OCI-LY1 (cell line): ENCODE measurements at regions not wholly inside any gene's neighbourhood (a gene's known extent, or its start where the extent isn't known, plus 50 kb on each side); places are given as distances from the start of the nearest gene placed in this dataset.

Experiments used
- H2AFZ ChIP-seq: fragments of 200-600 bp; sonication (generic), shearing (Covaris generic); 2 replicates; pipeline ENCODE4 v1.6.0; 2014; ENCODE audit warnings: antibody characterized with exemption, mild to moderate bottlenecking, low read length
- H3F3A ChIP-seq: fragments of 200-600 bp; sonication (generic), shearing (Covaris generic); 2 replicates; pipeline ENCODE4 v1.6.0; 2014; ENCODE audit warnings: mild to moderate bottlenecking, antibody characterized with exemption, low read length, moderate library complexity; ENCODE audit not compliant: insufficient read depth
- H3K27ac ChIP-seq: fragments of 200-600 bp; sonication (generic); 2 replicates; pipeline ENCODE4 v1.5.1; 2014; ENCODE audit warnings: low read length, mixed run types, mild to moderate bottlenecking, low read depth; ENCODE audit not compliant: poor library complexity, severe bottlenecking
- H3K27me3 ChIP-seq: fragments of 200-600 bp; sonication (generic); 2 replicates; pipeline ENCODE4 v1.6.0; 2014; ENCODE audit warnings: antibody characterized with exemption, mild to moderate bottlenecking, low read length, moderate library complexity; ENCODE audit not compliant: insufficient read depth
- H3K36me3 ChIP-seq: fragments of 200-600 bp; sonication (generic); 2 replicates; pipeline ENCODE4 v1.6.1; 2014; ENCODE audit warnings: mild to moderate bottlenecking, antibody characterized with exemption, low read length, moderate library complexity, mixed read lengths; ENCODE audit not compliant: insufficient read depth
- H3K4me1 ChIP-seq: fragments of 200-600 bp; sonication (generic); 2 replicates; pipeline ENCODE4 v1.5.1; 2014; ENCODE audit warnings: mild to moderate bottlenecking, low read length, moderate library complexity; ENCODE audit not compliant: insufficient read depth, severe bottlenecking
- H3K4me2 ChIP-seq: fragments of 200-600 bp; sonication (generic), shearing (Covaris generic); 2 replicates; pipeline ENCODE4 v1.6.1; 2014; ENCODE audit warnings: low read length
- H3K4me3 ChIP-seq: fragments of 200-600 bp; sonication (generic); 2 replicates; pipeline ENCODE4 v1.5.1; 2014; ENCODE audit warnings: low read length, low read depth, mild to moderate bottlenecking, mixed read lengths; ENCODE audit not compliant: poor library complexity, severe bottlenecking
- H3K79me2 ChIP-seq: fragments of 200-600 bp; shearing (Covaris generic); 2 replicates; pipeline ENCODE4 v1.6.1; 2016; ENCODE audit warnings: mixed run types, low read length, mixed read lengths; ENCODE audit not compliant: insufficient read depth
- H3K9ac ChIP-seq: fragments of 200-600 bp; sonication (generic), shearing (Covaris generic); 2 replicates; pipeline ENCODE4 v1.6.1; 2014; ENCODE audit warnings: mild to moderate bottlenecking, low read length, mixed read lengths
- H3K9me2 ChIP-seq: fragments of 200-600 bp; sonication (generic), shearing (Covaris generic); 2 replicates; pipeline ENCODE4 v1.6.1; 2014; ENCODE audit warnings: low read depth, mild to moderate bottlenecking, low read length, mixed read lengths
- H3K9me3 ChIP-seq: fragments of 200-600 bp; shearing (Covaris generic); 2 replicates; pipeline ENCODE4 v1.6.1; 2014; ENCODE audit warnings: low read length, mixed read lengths
- H4K20me1 ChIP-seq: fragments of 200-600 bp; sonication (generic), shearing (Covaris generic); 2 replicates; pipeline ENCODE4 v1.6.0; 2016; ENCODE audit warnings: mild to moderate bottlenecking, low read length; ENCODE audit not compliant: insufficient read depth
- EZH2 ChIP-seq: fragments of 200-600 bp; sonication (generic), shearing (Covaris generic); IDR thresholded peaks from 2 replicates; pipeline ENCODE4 v1.8.0; 2017; ENCODE audit warnings: borderline replicate concordance, mixed run types, mild to moderate bottlenecking, antibody characterized with exemption, low read length, moderate library complexity, mixed read lengths
- TF ChIP-seq, protein P1 (sequence below): fragments of 200-600 bp; sonication (generic), shearing (Covaris generic); IDR thresholded peaks from 2 replicates; pipeline ENCODE4 v1.5.1; 2017; ENCODE audit warnings: mild to moderate bottlenecking, antibody characterized with exemption, low read length, moderate library complexity, mixed read lengths

DNA sequence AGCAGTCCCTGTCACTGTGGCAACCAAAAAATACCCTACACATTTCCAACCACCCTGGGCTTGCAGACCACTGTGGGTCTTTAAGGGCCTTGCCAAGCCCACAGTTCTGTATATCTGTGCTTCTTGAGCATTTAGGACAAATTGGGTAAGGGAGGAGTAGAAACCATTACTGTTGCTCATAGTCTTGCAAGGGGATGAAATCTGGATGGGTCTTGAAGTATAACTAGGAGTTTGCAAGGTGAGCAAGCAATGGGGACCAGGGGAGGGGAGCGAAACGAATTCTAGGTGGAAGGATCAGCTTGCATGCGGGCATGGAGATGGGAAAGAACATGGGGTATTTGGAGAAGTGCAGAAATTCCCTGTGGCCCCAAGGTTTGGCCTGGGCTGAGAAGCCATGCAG lies 202.9 kb downstream of the RAB11FIP4 start:
- Histone ChIP-seq H3K4me2 (no peak overlapping the region), H3F3A (no peaks in the 10 kb centered on the region), H3K27ac (no peak overlapping the region)

DNA sequence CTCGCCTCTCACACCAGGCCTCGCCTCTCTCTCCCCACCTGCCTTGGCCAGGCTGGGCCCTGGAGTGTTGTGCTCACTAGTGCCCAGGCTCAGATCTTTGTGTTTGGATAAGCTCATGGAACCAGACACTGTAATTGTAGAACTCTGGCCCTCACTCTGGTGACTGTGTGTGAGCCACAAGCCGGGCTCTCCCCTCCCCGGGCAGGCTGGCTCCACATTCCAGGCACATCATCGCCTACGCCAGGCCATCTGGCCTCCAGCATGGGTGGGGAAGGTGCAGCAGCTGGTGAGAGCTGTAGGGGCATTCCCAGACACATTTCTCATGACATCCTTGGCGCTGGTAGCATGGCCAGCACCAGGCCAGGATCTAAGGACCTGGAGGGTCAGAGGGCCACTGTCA lies 202.3 kb downstream of the RAB11FIP4 start:
- H2AFZ ChIP-seq, result no peak overlapping the region
- H3K79me2 ChIP-seq, result no peaks in the 10 kb centered on the region
- H4K20me1 ChIP-seq, result no peaks in the 10 kb centered on the region
- no peaks in the 10 kb centered on the region for H3K9me3 ChIP-seq
- TF ChIP-seq EZH2, result no peak
- TF ChIP-seq, protein P1, sequence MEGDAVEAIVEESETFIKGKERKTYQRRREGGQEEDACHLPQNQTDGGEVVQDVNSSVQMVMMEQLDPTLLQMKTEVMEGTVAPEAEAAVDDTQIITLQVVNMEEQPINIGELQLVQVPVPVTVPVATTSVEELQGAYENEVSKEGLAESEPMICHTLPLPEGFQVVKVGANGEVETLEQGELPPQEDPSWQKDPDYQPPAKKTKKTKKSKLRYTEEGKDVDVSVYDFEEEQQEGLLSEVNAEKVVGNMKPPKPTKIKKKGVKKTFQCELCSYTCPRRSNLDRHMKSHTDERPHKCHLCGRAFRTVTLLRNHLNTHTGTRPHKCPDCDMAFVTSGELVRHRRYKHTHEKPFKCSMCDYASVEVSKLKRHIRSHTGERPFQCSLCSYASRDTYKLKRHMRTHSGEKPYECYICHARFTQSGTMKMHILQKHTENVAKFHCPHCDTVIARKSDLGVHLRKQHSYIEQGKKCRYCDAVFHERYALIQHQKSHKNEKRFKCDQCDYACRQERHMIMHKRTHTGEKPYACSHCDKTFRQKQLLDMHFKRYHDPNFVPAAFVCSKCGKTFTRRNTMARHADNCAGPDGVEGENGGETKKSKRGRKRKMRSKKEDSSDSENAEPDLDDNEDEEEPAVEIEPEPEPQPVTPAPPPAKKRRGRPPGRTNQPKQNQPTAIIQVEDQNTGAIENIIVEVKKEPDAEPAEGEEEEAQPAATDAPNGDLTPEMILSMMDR, result no peak
- no peak overlapping the region for H3K4me2 ChIP-seq
- H3K9ac ChIP-seq, result no peak overlapping the region
- no peaks in the 10 kb centered on the region for H3F3A ChIP-seq
- H3K4me3 ChIP-seq, result no peak overlapping the region
- H3K27me3 ChIP-seq, result no peaks in the 10 kb centered on the region
- H3K27ac ChIP-seq, result no peak overlapping the region
- peaks cover 10% of the 10 kb centered on the region for H3K4me1 ChIP-seq
- H3K9me2 ChIP-seq, result no peaks in the 10 kb centered on the region
- H3K36me3 ChIP-seq, result no peaks in the 10 kb centered on the region

More for the DNA sequence above, 202.9 kb downstream of the RAB11FIP4 start:
- TF ChIP-seq EZH2, result no peak
- TF ChIP-seq, protein P1, result no peak
- Histone ChIP-seq H3K79me2 (no peaks in the 10 kb centered on the region), H3K9me3 (no peaks in the 10 kb centered on the region), H3K27me3 (no peaks in the 10 kb centered on the region), H3K9ac (no peak overlapping the region), H3K4me1 (peaks cover 10% of the 10 kb centered on the region), H3K36me3 (no peaks in the 10 kb centered on the region), H2AFZ (no peak overlapping the region), H4K20me1 (no peaks in the 10 kb centered on the region), H3K4me3 (no peak overlapping the region), H3K9me2 (no peaks in the 10 kb centered on the region)

DNA sequence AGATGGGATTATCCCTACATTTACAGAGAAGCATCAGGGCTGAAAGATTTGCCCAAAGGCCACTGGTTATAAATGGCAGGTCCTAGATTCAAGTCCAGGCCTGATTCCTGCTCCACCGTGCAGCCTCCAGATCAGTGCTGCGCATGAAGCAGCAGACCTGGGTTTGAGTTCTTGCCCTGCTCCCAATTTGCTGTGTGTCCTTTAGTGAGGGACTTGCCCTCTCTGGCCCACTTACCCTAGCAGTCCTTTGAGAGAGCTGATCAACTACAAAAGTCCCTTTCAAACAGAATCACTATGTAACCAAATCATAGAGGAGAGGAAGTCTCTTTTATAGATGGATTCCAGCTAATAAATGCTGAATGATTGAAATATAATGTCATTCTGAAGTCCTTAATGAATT lies 200.4 kb downstream of the RAB11FIP4 start:
- Histone ChIP-seq H3K27me3 (no peaks in the 10 kb centered on the region), H3F3A (no peaks in the 10 kb centered on the region), H3K36me3 (no peaks in the 10 kb centered on the region), H3K4me2 (no peak overlapping the region), H3K9ac (no peak overlapping the region), H3K4me1 (peaks cover 10% of the 10 kb centered on the region), H3K27ac (no peak overlapping the region), H3K9me2 (no peaks in the 10 kb centered on the region), H3K4me3 (no peak overlapping the region), H4K20me1 (no peaks in the 10 kb centered on the region), H2AFZ (no peak overlapping the region), H3K9me3 (no peaks in the 10 kb centered on the region), H3K79me2 (no peaks in the 10 kb centered on the region)
- TF ChIP-seq, protein P1, result no peak
- no peak for TF ChIP-seq EZH2
